Erythroblast (primary cell): ENCODE measurements at regions not wholly inside any gene's neighbourhood (a gene's known extent, or its start where the extent isn't known, plus 50 kb on each side); places are given as distances from the start of the nearest gene placed in this dataset.

Experiments used
- GATA1 ChIP-seq: IDR thresholded peaks from 2 replicates; pipeline ENCODE4 v1.6.1; 2011; ENCODE audit warnings: low read depth, mild to moderate bottlenecking, control low read depth, low read length, moderate library complexity
- POLR2A ChIP-seq: IDR thresholded peaks from 2 replicates; pipeline ENCODE4 v1.6.1; 2011; ENCODE audit warnings: mild to moderate bottlenecking, low read length

DNA sequence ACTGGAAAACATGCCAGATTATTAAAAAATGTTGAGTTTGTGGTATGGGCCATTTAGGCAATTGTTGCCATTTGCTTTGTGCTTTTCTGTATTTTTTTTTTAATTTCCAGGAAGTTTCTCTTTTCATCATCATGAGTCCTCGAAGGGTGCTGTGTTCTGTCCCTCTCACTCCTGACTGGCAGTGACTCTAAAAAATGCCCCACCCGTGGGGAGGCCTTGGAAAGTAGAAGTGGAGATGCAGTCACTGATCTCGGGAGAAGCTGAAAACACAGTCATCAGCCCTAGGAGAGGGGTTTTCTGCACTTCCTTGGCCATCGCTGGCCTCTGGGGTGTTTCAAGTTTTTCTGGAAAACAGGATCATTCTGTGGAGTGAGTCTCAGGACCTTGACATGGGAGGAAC lies 98.5 kb upstream of the GRK3 start:
- TF ChIP-seq POLR2A (no peak), GATA1 (no peak)
